ENCODE measurements at regions not wholly inside any gene's neighbourhood (a gene's known extent, or its start where the extent isn't known, plus 50 kb on each side); places are given as distances from the start of the nearest gene placed in this dataset.

DNA sequence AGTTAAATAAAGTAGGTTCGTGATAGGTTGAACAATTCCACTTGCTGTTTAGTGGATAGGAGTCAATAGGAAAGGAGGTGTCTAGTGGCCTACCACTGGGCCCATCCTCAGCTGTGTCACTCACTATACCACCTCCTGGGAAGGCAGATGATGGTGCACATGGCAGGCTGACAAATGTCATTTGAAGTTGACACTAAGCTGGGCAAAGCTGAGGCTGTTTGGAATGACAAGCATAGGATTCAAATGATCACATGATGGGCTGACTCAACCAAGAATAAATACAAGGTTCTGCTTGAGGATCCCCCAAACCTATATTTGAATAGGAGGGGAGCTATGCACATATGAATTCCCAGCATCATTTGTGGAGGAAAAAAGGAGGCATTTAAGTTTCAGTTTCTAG lies 489.8 kb downstream of the RPS24 start:
- DNase-seq (ENCODE audit: low read depth) = no peak
- TF ChIP-seq, protein P1, sequence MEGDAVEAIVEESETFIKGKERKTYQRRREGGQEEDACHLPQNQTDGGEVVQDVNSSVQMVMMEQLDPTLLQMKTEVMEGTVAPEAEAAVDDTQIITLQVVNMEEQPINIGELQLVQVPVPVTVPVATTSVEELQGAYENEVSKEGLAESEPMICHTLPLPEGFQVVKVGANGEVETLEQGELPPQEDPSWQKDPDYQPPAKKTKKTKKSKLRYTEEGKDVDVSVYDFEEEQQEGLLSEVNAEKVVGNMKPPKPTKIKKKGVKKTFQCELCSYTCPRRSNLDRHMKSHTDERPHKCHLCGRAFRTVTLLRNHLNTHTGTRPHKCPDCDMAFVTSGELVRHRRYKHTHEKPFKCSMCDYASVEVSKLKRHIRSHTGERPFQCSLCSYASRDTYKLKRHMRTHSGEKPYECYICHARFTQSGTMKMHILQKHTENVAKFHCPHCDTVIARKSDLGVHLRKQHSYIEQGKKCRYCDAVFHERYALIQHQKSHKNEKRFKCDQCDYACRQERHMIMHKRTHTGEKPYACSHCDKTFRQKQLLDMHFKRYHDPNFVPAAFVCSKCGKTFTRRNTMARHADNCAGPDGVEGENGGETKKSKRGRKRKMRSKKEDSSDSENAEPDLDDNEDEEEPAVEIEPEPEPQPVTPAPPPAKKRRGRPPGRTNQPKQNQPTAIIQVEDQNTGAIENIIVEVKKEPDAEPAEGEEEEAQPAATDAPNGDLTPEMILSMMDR (IDR thresholded peaks at IDR 0.05; ENCODE audit: low read depth, low read length, missing control alignments) = no peak
- H3K4me3 ChIP-seq (ENCODE audit: low read depth, low read length) = no peak overlapping the region
- in situ Hi-C loops (cut with HindIII; ENCODE audit: low sequenced_read_pairs) = no loop called here

DNA sequence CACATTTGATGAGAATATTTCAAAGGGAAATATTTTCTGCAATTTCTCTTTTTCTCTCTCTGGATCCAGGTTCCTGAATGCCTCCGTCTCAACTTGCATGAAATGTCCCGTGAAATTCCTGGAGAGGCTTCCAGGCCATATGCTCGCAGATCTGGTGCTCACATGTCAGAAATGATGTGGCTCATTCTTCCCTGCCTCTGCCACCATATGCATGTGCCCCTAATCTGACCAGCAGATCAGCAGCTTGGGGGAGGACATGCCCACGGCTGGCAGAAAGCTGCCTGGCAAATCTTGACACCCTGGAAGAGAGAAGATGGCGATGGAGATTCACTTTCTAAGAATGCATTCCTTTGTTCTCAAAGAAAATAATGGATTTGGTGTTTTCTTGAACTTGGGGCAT lies 490.7 kb downstream of the RPS24 start:
- TF ChIP-seq, protein P1 (IDR thresholded peaks at IDR 0.05; ENCODE audit: low read depth, low read length, missing control alignments) = no peak

DNA sequence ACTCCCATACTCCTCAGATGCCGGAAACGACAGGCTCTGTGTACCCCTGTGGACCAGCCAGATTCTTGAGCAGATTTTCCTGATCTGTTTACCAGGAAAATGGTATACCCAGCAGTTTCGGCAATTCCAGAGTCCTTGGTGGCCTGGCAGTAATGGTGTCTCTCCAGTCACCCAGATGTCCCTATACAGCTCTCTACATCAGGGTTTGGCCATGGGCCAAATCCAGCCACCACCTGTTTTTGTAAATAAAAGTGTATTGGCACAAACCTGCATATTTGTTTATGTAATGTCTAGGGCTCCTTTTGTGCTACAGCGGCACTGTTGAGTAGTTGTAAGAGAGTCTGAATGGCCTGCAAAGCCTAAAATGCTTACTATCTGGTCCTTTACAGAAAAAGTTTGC lies 491.3 kb downstream of the RPS24 start:
- H3K4me3 ChIP-seq (ENCODE audit: low read depth, low read length) = no peak overlapping the region
- DNase-seq (ENCODE audit: low read depth) = no peak
- TF ChIP-seq, protein P1 (IDR thresholded peaks at IDR 0.05; ENCODE audit: low read depth, low read length, missing control alignments) = no peak
- in situ Hi-C loops (cut with HindIII; ENCODE audit: low sequenced_read_pairs) = no loop called here

More for the DNA sequence above, 490.7 kb downstream of the RPS24 start:
- DNase-seq (ENCODE audit: low read depth) = no peak
- no peak overlapping the region for H3K4me3 ChIP-seq (ENCODE audit: low read depth, low read length)
- in situ Hi-C loops (cut with HindIII; ENCODE audit: low sequenced_read_pairs) = no loop called here

DNA sequence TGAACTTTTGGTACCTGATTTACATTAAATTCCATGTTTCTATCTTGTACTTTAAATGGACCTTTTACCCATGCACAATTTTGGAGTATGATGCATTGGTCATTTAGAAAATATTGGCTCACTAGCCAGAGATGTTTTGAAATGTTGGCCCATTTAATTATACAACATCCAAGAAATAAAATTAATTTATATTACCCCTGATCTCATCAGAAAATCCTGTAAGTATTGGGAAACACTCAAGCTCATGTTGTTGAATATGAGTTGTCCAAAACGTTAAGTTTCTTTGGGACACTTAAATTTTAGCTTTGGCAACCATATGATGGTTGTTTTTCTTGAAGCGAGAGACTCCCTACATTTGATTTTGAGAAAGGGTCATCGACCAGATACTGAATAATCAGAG lies 492.7 kb downstream of the RPS24 start:
- TF ChIP-seq, protein P1 (IDR thresholded peaks at IDR 0.05; ENCODE audit: low read depth, low read length, missing control alignments) = no peak
- DNase-seq (ENCODE audit: low read depth) = no peak
- H3K4me3 ChIP-seq (ENCODE audit: low read depth, low read length) = no peak overlapping the region
- in situ Hi-C loops (cut with HindIII; ENCODE audit: low sequenced_read_pairs) = no loop called here

DNA sequence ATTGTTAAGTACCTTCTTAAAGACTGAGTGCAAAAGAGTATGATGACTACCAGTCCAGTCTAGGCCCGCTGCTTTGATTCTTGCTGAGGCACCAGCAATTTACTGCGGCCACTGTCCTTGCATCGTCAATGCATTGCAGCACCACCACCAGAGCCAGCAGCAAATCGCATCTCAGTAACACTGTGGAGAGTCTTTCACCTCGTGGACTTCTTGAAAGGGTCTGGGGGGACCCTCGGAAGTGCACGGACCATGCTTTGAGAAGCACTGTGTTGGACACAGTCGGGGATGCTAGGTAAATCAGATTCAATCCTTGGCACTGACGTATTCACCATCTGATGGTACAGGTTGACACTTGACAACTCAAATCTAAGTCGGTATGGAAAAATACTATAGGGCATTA lies 493.6 kb downstream of the RPS24 start:
- no peak for DNase-seq (ENCODE audit: low read depth)
- H3K4me3 ChIP-seq (ENCODE audit: low read depth, low read length) = no peak overlapping the region
- in situ Hi-C loops (cut with HindIII; ENCODE audit: low sequenced_read_pairs) = no loop called here
- TF ChIP-seq, protein P1 (IDR thresholded peaks at IDR 0.05; ENCODE audit: low read depth, low read length, missing control alignments) = no peak

DNA sequence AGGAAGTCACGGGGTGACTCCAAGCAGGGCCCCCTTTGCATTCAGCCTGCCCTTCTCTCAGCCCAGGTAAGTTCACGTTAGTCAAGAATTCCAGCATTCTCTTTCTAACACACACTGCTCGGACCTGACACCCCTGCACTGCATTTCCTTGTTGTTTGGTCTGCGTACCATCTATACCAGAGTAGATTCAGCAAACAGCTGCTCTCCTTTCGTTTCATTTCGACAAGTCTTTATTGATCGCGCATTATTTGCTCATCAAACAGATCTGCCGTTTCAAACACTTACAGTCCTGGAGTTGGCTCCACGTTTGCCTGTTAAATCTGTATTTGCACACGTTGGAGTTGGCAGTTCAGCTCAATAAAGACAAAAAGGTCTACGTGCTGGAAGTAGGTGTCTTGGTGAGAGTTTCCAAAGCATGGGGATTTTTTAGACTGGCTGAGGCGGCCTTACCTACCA lies 495.1 kb downstream of the RPS24 start:
- no peak overlapping the region for H3K4me3 ChIP-seq (ENCODE audit: low read depth, low read length)

More for the DNA sequence above, 495.1 kb downstream of the RPS24 start:
- in situ Hi-C loops (cut with HindIII; ENCODE audit: low sequenced_read_pairs) = no loop called here
- TF ChIP-seq, protein P1 (IDR thresholded peaks at IDR 0.05; ENCODE audit: low read depth, low read length, missing control alignments) = no peak
- DNase-seq (ENCODE audit: low read depth) = no peak
